ENCODE measurements at regions not wholly inside any gene's neighbourhood (a gene's known extent, or its start where the extent isn't known, plus 50 kb on each side); places are given as distances from the start of the nearest gene placed in this dataset.

- no peak for TF ChIP-seq ZNF274 (IDR thresholded peaks at IDR 0.05; ENCODE audit: low read depth, low read length)
- no peak for TF ChIP-seq YY1 (IDR thresholded peaks at IDR 0.05; ENCODE audit: insufficient read depth, insufficient read length)
Observed at GRCh38 chrX:27404366-27404765, 58.8 kb downstream of the PPP4R3C start.

All from NT2/D1 (cell line).